RPMI7951 (cell line): ENCODE measurements at regions not wholly inside any gene's neighbourhood (a gene's known extent, or its start where the extent isn't known, plus 50 kb on each side); places are given as distances from the start of the nearest gene placed in this dataset.

ENCODE experiments used
- DNase-seq: peaks from one replicate; pipeline ENCODE4 v3.0.0-alpha.2; 2012; ENCODE audit warnings: low read depth

GRCh38 chr12:74816398-74817175 lies 279.0 kb downstream of the ATXN7L3B start:
- no peak for DNase-seq

- DNase-seq: no peak
Observed at GRCh38 chr12:74817499-74817898, 279.9 kb downstream of the ATXN7L3B start.

GRCh38 chr12:74818412-74818811 lies 280.8 kb downstream of the ATXN7L3B start:
- DNase-seq: no peak

- no peak for DNase-seq
Observed at GRCh38 chr12:74820324-74820723, 282.7 kb downstream of the ATXN7L3B start.

GRCh38 chr12:74836567-74836966 lies 298.9 kb downstream of the ATXN7L3B start:
- no peak for DNase-seq

GRCh38 chr12:74846116-74846515 lies 308.5 kb downstream of the ATXN7L3B start:
- no peak for DNase-seq

- DNase-seq: no peak
Observed at GRCh38 chr12:74847169-74847568, 309.5 kb downstream of the ATXN7L3B start.

GRCh38 chr12:74848006-74848405 lies 310.4 kb downstream of the ATXN7L3B start:
- no peak for DNase-seq

GRCh38 chr12:74849801-74850200 lies 312.2 kb downstream of the ATXN7L3B start:
- no peak for DNase-seq

GRCh38 chr12:74871817-74872216 lies 334.2 kb downstream of the ATXN7L3B start:
- DNase-seq: no peak

GRCh38 chr12:74885775-74886174 lies 323.9 kb downstream of the KCNC2 start:
- no peak for DNase-seq

- DNase-seq: no peak
Observed at GRCh38 chr12:74889073-74889472, 320.6 kb downstream of the KCNC2 start.

GRCh38 chr12:74889563-74890236 lies 319.9 kb downstream of the KCNC2 start:
- peak; percentile 28 for DNase-seq

GRCh38 chr12:74890237-74890599 lies 319.4 kb downstream of the KCNC2 start:
- peak; percentile 74 for DNase-seq

GRCh38 chr12:74891083-74891668 lies 318.5 kb downstream of the KCNC2 start:
- DNase-seq: no peak

GRCh38 chr12:74892057-74892633 lies 317.5 kb downstream of the KCNC2 start:
- no peak for DNase-seq

GRCh38 chr12:74896186-74896585 lies 313.5 kb downstream of the KCNC2 start:
- DNase-seq: no peak

GRCh38 chr12:74897425-74898211 lies 312.0 kb downstream of the KCNC2 start:
- no peak for DNase-seq

GRCh38 chr12:74899031-74899829 lies 310.4 kb downstream of the KCNC2 start:
- DNase-seq: no peak

GRCh38 chr12:74900232-74900631 lies 309.4 kb downstream of the KCNC2 start:
- no peak for DNase-seq

- no peak for DNase-seq
Observed at GRCh38 chr12:74903522-74903921, 306.1 kb downstream of the KCNC2 start.
